ENCODE measurements at regions not wholly inside any gene's neighbourhood (a gene's known extent, or its start where the extent isn't known, plus 50 kb on each side); places are given as distances from the start of the nearest gene placed in this dataset.

GRCh38 chr10:43751646-43752045, 103.0 kb upstream of the ZNF32 start:
- TF ChIP-seq POLR2A (IDR thresholded peaks at IDR 0.05; ENCODE audit: low read depth, low read length), result no peak
- no peak for TF ChIP-seq POLR2AphosphoS5 (IDR thresholded peaks at IDR 0.05; ENCODE audit: low read depth, low read length)
- no peak for TF ChIP-seq TAF1 (IDR thresholded peaks at IDR 0.05; ENCODE audit: borderline replicate concordance, low read depth, low read length)

All from GM12892 (cell line).